GM12878 (cell line): ENCODE measurements at regions not wholly inside any gene's neighbourhood (a gene's known extent, or its start where the extent isn't known, plus 50 kb on each side); places are given as distances from the start of the nearest gene placed in this dataset.

Source experiments
- ATAC-seq: fragments of 200-7000 bp; cut with Tn5 transposase; 3 replicates; pipeline ENCODE4 v1.9.1; 2020; ENCODE audit warnings: mild to moderate bottlenecking, moderate library complexity
- BruUV-seq: library from RNA; stranded (reverse); fragments of 400-500 nt; replicated peaks from 2 replicates; lab custom pipeline; 2021; lab: Mats Ljungman, UMichigan
- CTCF ChIA-PET: fragments of 300-600 bp; sonication (Branson Sonifier 250); formaldehyde crosslinking; extraction: SDS; loops from one replicate; lab custom pipeline; 2021; ENCODE audit warnings: inconsistent platforms; lab: Yijun Ruan, JAX
- POLR2A ChIA-PET: fragments of 350-600 bp; formaldehyde crosslinking; extraction: SDS; loops from one replicate; lab custom pipeline; 2021; ENCODE audit warnings: inconsistent platforms; lab: Charles Lee
- RAD21 ChIA-PET: fragments of 300-600 bp; sonication (Branson Sonifier 250); formaldehyde crosslinking; loops from one replicate; lab custom pipeline; 2023; ENCODE audit warnings: antibody characterized with exemption; ENCODE audit not compliant: unreplicated experiment; lab: Charles Lee
- SMC1A ChIA-PET: fragments of 300-600 bp; sonication (Branson Sonifier 250); formaldehyde crosslinking; loops from one replicate; lab custom pipeline; 2023; ENCODE audit not compliant: unreplicated experiment, uncharacterized antibody; lab: Charles Lee
- DNase-seq: peaks from one replicate; pipeline ENCODE4 v3.0.0-alpha.2; 2011; ENCODE audit warnings: low read depth, low spot score
- FAIRE-seq: peaks from 3 replicates; lab custom pipeline; 2011; peaks lifted over from hg19 to GRCh38; lab: Jason Lieb, UNC
- H2AFZ ChIP-seq: 2 replicates; pipeline ENCODE4 v1.6.0; 2011; ENCODE audit warnings: low read depth, low read length, control low read depth; ENCODE audit not compliant: control insufficient read depth
- H3K27ac ChIP-seq: 2 replicates; pipeline ENCODE4 v1.5.1; 2011; ENCODE audit warnings: control low read depth; ENCODE audit not compliant: control insufficient read depth, insufficient read depth
- H3K27me3 ChIP-seq, 2 experiments: replicated peaks in 1 of 2; 2 replicates each; pipeline versions ENCODE4 v1.6.0 to v1.6.1; 2011; ENCODE audit warnings: low read length in 1 of 2; ENCODE audit not compliant: control insufficient read depth in 2 of 2, insufficient read depth in 2 of 2
- H3K36me3 ChIP-seq, 2 experiments: 2 replicates each; pipeline ENCODE4 v1.5.1; 2011; ENCODE audit warnings: low read length in 1 of 2; ENCODE audit not compliant: control insufficient read depth in 2 of 2, insufficient read depth in 2 of 2
- H3K4me1 ChIP-seq: 2 replicates; pipeline ENCODE4 v1.6.1; 2011; ENCODE audit warnings: mild to moderate bottlenecking, low read length, moderate library complexity, mixed read lengths; ENCODE audit not compliant: control insufficient read depth, insufficient read depth
- H3K4me2 ChIP-seq: 2 replicates; pipeline ENCODE4 v1.6.0; 2011; ENCODE audit warnings: control low read depth; ENCODE audit not compliant: control insufficient read depth, insufficient read depth
- H3K4me3 ChIP-seq: fragments of 200-600 bp; sonication (generic); 2 replicates; pipeline ENCODE4 v1.5.1; 2016
- H3K79me2 ChIP-seq: 2 replicates; pipeline ENCODE4 v1.6.0; 2011; ENCODE audit warnings: low read length; ENCODE audit not compliant: control insufficient read depth, insufficient read depth
- H3K9ac ChIP-seq: 2 replicates; pipeline ENCODE4 v1.8.0; 2011; ENCODE audit warnings: low read length, control low read depth, mixed read lengths; ENCODE audit not compliant: control insufficient read depth, insufficient read depth
- H3K9me3 ChIP-seq: replicated peaks from 3 replicates; pipeline ENCODE4 v1.5.1; 2011; ENCODE audit warnings: mild to moderate bottlenecking, low read length; ENCODE audit not compliant: control insufficient read depth, insufficient read depth
- H4K20me1 ChIP-seq: 2 replicates; pipeline ENCODE4 v1.6.0; 2011; ENCODE audit not compliant: control insufficient read depth, insufficient read depth
- ATF2 ChIP-seq: IDR thresholded peaks from 2 replicates; pipeline ENCODE4 v1.6.1; 2012; ENCODE audit warnings: low read length, inconsistent platforms
- BCL11A ChIP-seq: IDR thresholded peaks from 2 replicates; pipeline ENCODE4 v1.6.1; 2011; ENCODE audit warnings: low read depth, low read length
- BCLAF1 ChIP-seq: fragments of 450-650 bp; IDR thresholded peaks from 2 replicates; pipeline ENCODE4 v1.6.1; 2017; ENCODE audit warnings: antibody characterized with exemption, mild to moderate bottlenecking, moderate library complexity
- CBFB ChIP-seq: IDR thresholded peaks from 2 replicates; pipeline ENCODE4 v1.6.1; 2016; ENCODE audit warnings: antibody characterized with exemption, low read depth
- CBX5 ChIP-seq: sonication (generic); IDR thresholded peaks from 2 replicates; pipeline ENCODE4 v1.6.1; 2016; ENCODE audit warnings: low read depth, moderate library complexity, mild to moderate bottlenecking, inconsistent platforms
- EZH2 ChIP-seq: IDR thresholded peaks from 2 replicates; pipeline ENCODE4 v1.6.1; 2012; ENCODE audit warnings: low read depth, mild to moderate bottlenecking, control low read depth, inconsistent platforms, low read length, borderline replicate concordance; ENCODE audit not compliant: control insufficient read depth
- FOXK2 ChIP-seq: fragments of 450-650 bp; IDR thresholded peaks from 2 replicates; pipeline ENCODE4 v1.6.1; 2017; ENCODE audit warnings: mild to moderate bottlenecking, moderate library complexity
- HDAC6 ChIP-seq: fragments of 200-600 bp; sonication (generic); IDR thresholded peaks from one replicate; pipeline ENCODE4 v1.8.0; 2017; ENCODE audit warnings: antibody characterized with exemption; ENCODE audit not compliant: unreplicated experiment
- JUND ChIP-seq: IDR thresholded peaks from 2 replicates; pipeline ENCODE4 v1.6.1; 2012; ENCODE audit warnings: low read depth, mild to moderate bottlenecking, low read length, improper control_type of control experiment, moderate library complexity
- KDM1A ChIP-seq: fragments of 200-600 bp; sonication (generic); IDR thresholded peaks from 2 replicates; pipeline ENCODE4 v1.6.1; 2016; ENCODE audit warnings: borderline replicate concordance
- MTA2 ChIP-seq: fragments of 450-650 bp; IDR thresholded peaks from 2 replicates; pipeline ENCODE4 v1.6.1; 2016; ENCODE audit warnings: low read depth, mild to moderate bottlenecking, moderate library complexity
- RAD21 ChIP-seq: IDR thresholded peaks from 2 replicates; pipeline ENCODE4 v1.6.1; 2011; ENCODE audit warnings: mild to moderate bottlenecking, low read depth, low read length, moderate library complexity; ENCODE audit not compliant: insufficient read depth
- RUNX3 ChIP-seq: IDR thresholded peaks from 2 replicates; pipeline ENCODE4 v1.6.1; 2012; ENCODE audit warnings: low read length, inconsistent platforms
- SIX5 ChIP-seq: IDR thresholded peaks from 2 replicates; pipeline ENCODE4 v1.6.1; 2011; ENCODE audit warnings: mild to moderate bottlenecking, low read depth, low read length, moderate library complexity; ENCODE audit not compliant: severe bottlenecking
- SP1 ChIP-seq: IDR thresholded peaks from one replicate; pipeline ENCODE4 v1.6.1; 2011; ENCODE audit warnings: low read depth, low read length
- SPI1 ChIP-seq: IDR thresholded peaks from 2 replicates; pipeline ENCODE4 v1.6.1; 2011; ENCODE audit warnings: low read depth, mild to moderate bottlenecking, low read length, moderate library complexity, borderline replicate concordance; ENCODE audit not compliant: insufficient read depth
- ZNF274 ChIP-seq: IDR thresholded peaks from one replicate; pipeline ENCODE4 v1.8.0; 2011; ENCODE audit not compliant: insufficient read length, insufficient read depth
- WGBS: methylation state at CpG from one replicate; pipeline ENCODE4 v1.1.6; 2016; ENCODE audit warnings: low lambda C conversion rate; ENCODE audit not compliant: insufficient replicate concordance, insufficient coverage; ENCODE audit errors: missing lambda C conversion rate; 5-methylcytosine and 5-hydroxymethylcytosine counted together
- in situ Hi-C: fragments of 300-500 bp; cut with MboI; formaldehyde crosslinking; loops from 9 replicates; pipeline ENCODE4 v1.14.3; 2018; ENCODE audit warnings: mixed read lengths
- intact Hi-C: fragments of 100-400 bp; cut with micrococcal nuclease; formaldehyde crosslinking; loops from one replicate; pipeline ENCODE4 v1.14.2; 2022; ENCODE audit not compliant: unreplicated experiment
- TF ChIP-seq, protein P1 (sequence below): fragments of 450-650 bp; IDR thresholded peaks from 2 replicates; pipeline ENCODE4 v1.6.1; 2017; ENCODE audit warnings: mild to moderate bottlenecking, low read depth, inconsistent platforms; ENCODE audit not compliant: poor library complexity, severe bottlenecking

- Histone ChIP-seq H3K9me3 (no peaks in the 10 kb centered on the region), H3K4me2 (no peak overlapping the region), H3K4me3 (no peak overlapping the region), H3K27me3 (no peaks in the 10 kb centered on the region), H4K20me1 (no peaks in the 10 kb centered on the region), H3K36me3 (no peaks in the 10 kb centered on the region), H2AFZ (no peak overlapping the region)
- RAD21 ChIA-PET: no interaction called here
- in situ Hi-C loops: no loop called here
- no TSS peak for BruUV-seq
- DNase-seq (no peak), ATAC-seq (0 out of 3 replicates have a peak, but pooled peaks have one; percentile 26)
- CTCF ChIA-PET: no interaction called here
- TF ChIP-seq, protein P1, sequence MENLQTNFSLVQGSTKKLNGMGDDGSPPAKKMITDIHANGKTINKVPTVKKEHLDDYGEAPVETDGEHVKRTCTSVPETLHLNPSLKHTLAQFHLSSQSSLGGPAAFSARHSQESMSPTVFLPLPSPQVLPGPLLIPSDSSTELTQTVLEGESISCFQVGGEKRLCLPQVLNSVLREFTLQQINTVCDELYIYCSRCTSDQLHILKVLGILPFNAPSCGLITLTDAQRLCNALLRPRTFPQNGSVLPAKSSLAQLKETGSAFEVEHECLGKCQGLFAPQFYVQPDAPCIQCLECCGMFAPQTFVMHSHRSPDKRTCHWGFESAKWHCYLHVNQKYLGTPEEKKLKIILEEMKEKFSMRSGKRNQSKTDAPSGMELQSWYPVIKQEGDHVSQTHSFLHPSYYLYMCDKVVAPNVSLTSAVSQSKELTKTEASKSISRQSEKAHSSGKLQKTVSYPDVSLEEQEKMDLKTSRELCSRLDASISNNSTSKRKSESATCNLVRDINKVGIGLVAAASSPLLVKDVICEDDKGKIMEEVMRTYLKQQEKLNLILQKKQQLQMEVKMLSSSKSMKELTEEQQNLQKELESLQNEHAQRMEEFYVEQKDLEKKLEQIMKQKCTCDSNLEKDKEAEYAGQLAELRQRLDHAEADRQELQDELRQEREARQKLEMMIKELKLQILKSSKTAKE: no peak
- no peak for TF ChIP-seq RUNX3
- no peak for TF ChIP-seq MTA2
- no peak for TF ChIP-seq JUND
- no peak for TF ChIP-seq BCLAF1
- TF ChIP-seq SP1: no peak
- TF ChIP-seq CBX5: no peak
- no peak for TF ChIP-seq CBFB
- TF ChIP-seq BCL11A: no peak
- no peak for TF ChIP-seq RAD21
- TF ChIP-seq HDAC6: no peak
- no peak for TF ChIP-seq ZNF274
- TF ChIP-seq ATF2: no peak
- no peak for TF ChIP-seq EZH2
- no peak for TF ChIP-seq KDM1A
- no peak for TF ChIP-seq FOXK2
- no peak for TF ChIP-seq SPI1
- no peak for TF ChIP-seq SIX5
- TF ChIP-seq, all 136 proteins: peak for 0
- ChIA-PET SMC1A (no interaction called here), POLR2A (no interaction called here)
- H3K9ac ChIP-seq: no peak overlapping the region
- no peaks in the 10 kb centered on the region for H3K4me1 ChIP-seq
- intact Hi-C loops: no loop called here
- H3K79me2 ChIP-seq: no peaks in the 10 kb centered on the region
- 49% methylated on average over 5 of the region's 5 CpGs for WGBS
- FAIRE-seq: no peak
- H3K27ac ChIP-seq: no peak overlapping the region
These were observed 688.9 kb downstream of the USP25 start for GRCh38 chr21:16418642-16419041.
